GM21367 (cell line): ENCODE measurements at regions not wholly inside any gene's neighbourhood (a gene's known extent, or its start where the extent isn't known, plus 50 kb on each side); places are given as distances from the start of the nearest gene placed in this dataset.

Experiments used
- ATAC-seq: cut with Tn5 transposase; IDR thresholded peaks from one replicate; pipeline ENCODE4 v1.9.1; 2021; ENCODE audit not compliant: unreplicated experiment

- no peak for ATAC-seq
Measured at GRCh38 chr2:139196754-139197153, 416.6 kb upstream of the NXPH2 start.

GRCh38 chr2:139194546-139194945, 414.4 kb upstream of the NXPH2 start:
- ATAC-seq: no peak

GRCh38 chr2:139177041-139177440, 396.9 kb upstream of the NXPH2 start:
- ATAC-seq: no peak

- ATAC-seq: no peak
Measured at GRCh38 chr2:139175510-139175909, 395.3 kb upstream of the NXPH2 start.

GRCh38 chr2:139170406-139170805, 390.2 kb upstream of the NXPH2 start:
- no peak for ATAC-seq

GRCh38 chr2:139165601-139166000, 385.4 kb upstream of the NXPH2 start:
- no peak for ATAC-seq

- no peak for ATAC-seq
Measured at GRCh38 chr2:139165041-139165440, 384.9 kb upstream of the NXPH2 start.

- no peak for ATAC-seq
Measured at GRCh38 chr2:139162957-139163356, 382.8 kb upstream of the NXPH2 start.

GRCh38 chr2:139162456-139162855, 382.3 kb upstream of the NXPH2 start:
- no peak for ATAC-seq

- ATAC-seq: no peak
Measured at GRCh38 chr2:139160836-139161235, 380.6 kb upstream of the NXPH2 start.

GRCh38 chr2:139159177-139159576, 379.0 kb upstream of the NXPH2 start:
- ATAC-seq: no peak

GRCh38 chr2:139156730-139157129, 376.5 kb upstream of the NXPH2 start:
- no peak for ATAC-seq

- ATAC-seq: no peak
Measured at GRCh38 chr2:139155991-139156390, 375.8 kb upstream of the NXPH2 start.

- ATAC-seq: no peak
Measured at GRCh38 chr2:139142252-139142880, 362.2 kb upstream of the NXPH2 start.

GRCh38 chr2:139124271-139124670, 344.1 kb upstream of the NXPH2 start:
- no peak for ATAC-seq

- ATAC-seq: no peak
Measured at GRCh38 chr2:139123795-139124194, 343.6 kb upstream of the NXPH2 start.

GRCh38 chr2:139122711-139123158, 342.5 kb upstream of the NXPH2 start:
- ATAC-seq: no peak

GRCh38 chr2:139099721-139100120, 319.5 kb upstream of the NXPH2 start:
- ATAC-seq: no peak

GRCh38 chr2:139098961-139099360, 318.8 kb upstream of the NXPH2 start:
- ATAC-seq: no peak

GRCh38 chr2:139083121-139083520, 302.9 kb upstream of the NXPH2 start:
- no peak for ATAC-seq

- no peak for ATAC-seq
Measured at GRCh38 chr2:139080244-139080643, 300.1 kb upstream of the NXPH2 start.

- ATAC-seq: no peak
Measured at GRCh38 chr2:139079311-139079710, 299.1 kb upstream of the NXPH2 start.

- no peak for ATAC-seq
Measured at GRCh38 chr2:139078376-139078775, 298.2 kb upstream of the NXPH2 start.
